Gastroesophageal sphincter (tissue), 4 donors: ENCODE measurements at regions not wholly inside any gene's neighbourhood (a gene's known extent, or its start where the extent isn't known, plus 50 kb on each side); places are given as distances from the start of the nearest gene placed in this dataset.
"Not testable (repeated sequence)": the region's sequence is repeated elsewhere in the genome, so short reads cannot be mapped to it uniquely, and the experiment has no call there.

Experiments used
- ATAC-seq: fragments of 150-250 bp; one replicate; pipeline ENCODE4 v1.9.1; 2016; ENCODE audit warnings: mild to moderate bottlenecking, moderate library complexity
- H3K27ac ChIP-seq, 4 donors: fragments of 200-600 bp; sonication (generic) in 3 of 4; 1 replicate in 3 of 4; 2 replicates in 1 of 4; pipeline ENCODE4 v1.5.1; 2016 to 2019
- H3K27me3 ChIP-seq: fragments of 200-600 bp; sonication (generic); one replicate; pipeline ENCODE4 v1.5.1; 2019
- H3K36me3 ChIP-seq, 2 donors: fragments of 200-600 bp; sonication (generic); one replicate each; pipeline ENCODE4 v1.5.1; 2019; ENCODE audit warnings: control low read depth in 1 of 2
- H3K4me1 ChIP-seq, 3 donors: fragments of 200-600 bp; sonication (generic); 1 replicate in 2 of 3; 2 replicates in 1 of 3; pipeline ENCODE4 v1.5.1; 2016 to 2019; ENCODE audit warnings: control low read depth in 2 of 3
- H3K4me3 ChIP-seq, 2 donors: fragments of 200-600 bp; sonication (generic); one replicate each; pipeline ENCODE4 v1.5.1; 2019; ENCODE audit warnings: mild to moderate bottlenecking in 1 of 2, moderate library complexity in 1 of 2
- H3K9me3 ChIP-seq, 3 donors: fragments of 200-600 bp; sonication (generic); one replicate each; pipeline ENCODE4 v1.5.1; 2017 to 2019; ENCODE audit warnings: control low read depth in 2 of 3
- EP300 ChIP-seq: sonication (generic); formaldehyde crosslinking; IDR thresholded peaks from one replicate; pipeline ENCODE4 v1.6.1; 2017; ENCODE audit warnings: antibody characterized with exemption, mild to moderate bottlenecking
- POLR2A ChIP-seq, 2 donors: fragments of 450-650 bp; IDR thresholded peaks; one replicate each; pipeline ENCODE4 v1.6.1; 2017; ENCODE audit warnings: antibody characterized with exemption in 2 of 2, mild to moderate bottlenecking in 2 of 2, moderate library complexity in 1 of 2
- POLR2AphosphoS5 ChIP-seq: sonication (generic); formaldehyde crosslinking; IDR thresholded peaks from one replicate; pipeline ENCODE4 v1.6.1; 2017; ENCODE audit warnings: antibody characterized with exemption
- WGBS, 2 donors: methylation state at CpG; one replicate each; pipeline ENCODE4 v1.1.5; 2018; ENCODE audit warnings: low coverage in 1 of 2; 5-methylcytosine and 5-hydroxymethylcytosine counted together
- TF ChIP-seq, protein P1 (sequence below), 4 experiments: fragments of 200-600 bp in 2 of 4; fragments of 450-650 bp in 2 of 4; sonication (generic) in 1 of 4; IDR thresholded peaks; one replicate each; pipeline ENCODE4 v1.5.1; 2017 to 2019; ENCODE audit warnings: antibody characterized with exemption in 4 of 4, mild to moderate bottlenecking in 2 of 4, moderate library complexity in 2 of 4

DNA sequence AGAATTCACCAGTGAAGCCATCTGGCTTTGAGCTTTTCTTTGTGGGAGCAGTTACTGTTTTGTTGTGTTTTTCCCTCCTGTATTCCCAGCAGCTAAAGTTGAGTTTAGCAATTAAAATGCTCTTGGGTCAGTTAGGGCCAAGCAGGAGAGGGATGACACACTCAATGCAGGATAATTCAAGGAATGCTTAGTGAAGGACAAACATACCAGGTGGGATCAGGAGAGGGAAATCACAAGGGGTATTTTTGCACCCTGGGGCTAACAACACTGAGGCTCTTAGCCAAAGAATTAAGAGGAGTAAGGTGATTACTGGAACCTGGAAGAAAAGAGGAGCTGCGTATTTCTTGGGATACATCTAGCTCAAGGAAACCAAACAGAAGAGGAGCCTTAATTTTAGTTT, 82.4 kb upstream of the KCND2 start:
- Histone ChIP-seq H3K27ac (no peak overlapping the region), H3K36me3 (no peaks in the 10 kb centered on the region), H3K4me3 (no peak overlapping the region), H3K9me3 (no peaks in the 10 kb centered on the region), H3K27me3 (no peaks in the 10 kb centered on the region), H3K4me1 (peaks cover 0 to 5% (median 0%) of the 10 kb centered on the region in 3 donors)
- ATAC-seq, result no peak
- WGBS, 2 donors, result 75 to 86% methylated on average over 1 of the region's 1 CpG
- TF ChIP-seq POLR2A (IDR thresholded peaks at IDR 0.05) (no peak), POLR2AphosphoS5 (no peak), EP300 (no peak)
- TF ChIP-seq, protein P1, sequence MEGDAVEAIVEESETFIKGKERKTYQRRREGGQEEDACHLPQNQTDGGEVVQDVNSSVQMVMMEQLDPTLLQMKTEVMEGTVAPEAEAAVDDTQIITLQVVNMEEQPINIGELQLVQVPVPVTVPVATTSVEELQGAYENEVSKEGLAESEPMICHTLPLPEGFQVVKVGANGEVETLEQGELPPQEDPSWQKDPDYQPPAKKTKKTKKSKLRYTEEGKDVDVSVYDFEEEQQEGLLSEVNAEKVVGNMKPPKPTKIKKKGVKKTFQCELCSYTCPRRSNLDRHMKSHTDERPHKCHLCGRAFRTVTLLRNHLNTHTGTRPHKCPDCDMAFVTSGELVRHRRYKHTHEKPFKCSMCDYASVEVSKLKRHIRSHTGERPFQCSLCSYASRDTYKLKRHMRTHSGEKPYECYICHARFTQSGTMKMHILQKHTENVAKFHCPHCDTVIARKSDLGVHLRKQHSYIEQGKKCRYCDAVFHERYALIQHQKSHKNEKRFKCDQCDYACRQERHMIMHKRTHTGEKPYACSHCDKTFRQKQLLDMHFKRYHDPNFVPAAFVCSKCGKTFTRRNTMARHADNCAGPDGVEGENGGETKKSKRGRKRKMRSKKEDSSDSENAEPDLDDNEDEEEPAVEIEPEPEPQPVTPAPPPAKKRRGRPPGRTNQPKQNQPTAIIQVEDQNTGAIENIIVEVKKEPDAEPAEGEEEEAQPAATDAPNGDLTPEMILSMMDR (IDR thresholded peaks at IDR 0.05), result no peak

DNA sequence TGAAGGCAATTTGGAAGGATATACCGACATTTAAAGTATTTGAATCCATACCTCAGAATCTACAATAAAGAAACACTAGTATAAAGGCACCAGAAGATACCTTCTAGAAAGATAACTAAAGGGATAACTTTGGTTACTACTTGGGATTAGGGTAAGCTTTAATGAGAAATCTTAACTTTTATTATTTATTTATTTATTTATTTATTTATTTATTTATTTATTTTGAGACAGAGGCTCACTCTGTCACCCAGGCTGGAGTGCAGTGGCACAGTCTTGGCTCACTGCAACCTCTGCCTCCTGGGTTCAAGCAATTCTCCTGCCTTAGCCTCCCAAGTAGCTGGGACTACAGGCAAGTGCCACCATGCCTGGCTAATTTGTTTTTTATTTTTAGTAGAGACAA, 81.6 kb upstream of the KCND2 start:
- not testable (repeated sequence) for H3K27ac ChIP-seq
- 84 to 100% methylated on average over 1 of the region's 1 CpG for WGBS, 2 donors

DNA sequence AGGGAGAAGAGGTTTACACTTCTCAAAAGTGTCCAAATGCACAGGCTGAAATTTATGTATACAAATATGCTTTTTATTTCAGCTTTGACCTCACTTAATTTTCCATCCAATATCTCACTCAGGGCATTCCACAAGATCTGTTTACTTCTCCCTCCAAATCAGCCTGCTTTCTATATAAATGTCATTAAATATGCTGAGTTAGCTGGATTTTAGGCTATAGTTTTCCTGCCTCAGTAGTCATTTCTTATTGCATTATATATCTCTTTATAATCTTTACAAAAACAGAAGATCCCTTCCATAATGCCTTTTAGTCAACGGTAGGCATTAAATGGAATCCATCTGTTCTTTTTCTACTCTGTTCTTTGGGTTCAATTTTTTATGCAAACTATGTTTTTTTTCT, 71.7 kb upstream of the KCND2 start:
- TF ChIP-seq POLR2A (IDR thresholded peaks at IDR 0.05), result no peak
- no peaks in the 10 kb centered on the region for H3K9me3 ChIP-seq
- H3K4me3 ChIP-seq, result no peak overlapping the region
- H3K36me3 ChIP-seq, result no peaks in the 10 kb centered on the region
- no peak for ATAC-seq
- 18 to 43% methylated on average over 1 of the region's 1 CpG for WGBS, 2 donors
- no peak overlapping the region for H3K27ac ChIP-seq
- no peaks in the 10 kb centered on the region for H3K4me1 ChIP-seq
- H3K27me3 ChIP-seq, result no peaks in the 10 kb centered on the region

More for the DNA sequence above, 81.6 kb upstream of the KCND2 start:
- ATAC-seq, H3K36me3 ChIP-seq, H3K4me3 ChIP-seq, H3K4me1 ChIP-seq, H3K9me3 ChIP-seq, H3K27me3 ChIP-seq: not testable (repeated sequence)

DNA sequence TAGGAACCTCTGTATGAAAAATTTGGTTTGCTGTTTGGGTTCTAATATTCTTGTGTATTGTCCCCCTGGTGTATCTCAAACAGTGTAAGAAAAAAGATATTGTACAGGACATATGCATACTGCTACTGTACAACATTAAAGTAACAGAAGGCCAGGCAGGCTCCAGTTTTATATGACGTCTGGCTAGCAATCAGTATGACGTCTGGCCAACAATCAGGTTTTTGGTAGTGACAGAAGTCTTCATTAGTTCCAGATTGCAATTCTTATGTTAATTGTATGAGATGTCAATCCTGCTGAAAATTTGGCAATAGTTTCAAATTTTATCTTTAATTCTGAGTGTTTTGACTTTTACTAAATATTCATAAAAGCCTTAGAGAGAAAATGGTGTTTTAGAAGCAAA, 67.9 kb upstream of the KCND2 start:
- peaks cover 0 to 4% (median 0%) of the 10 kb centered on the region in 3 donors for H3K9me3 ChIP-seq
- no peak overlapping the region for H3K4me3 ChIP-seq
- no peaks in the 10 kb centered on the region for H3K4me1 ChIP-seq
- WGBS, 2 donors, result 60 to 100% methylated on average over 2 of the region's 2 CpGs
- ATAC-seq, result no peak
- TF ChIP-seq, protein P1 (IDR thresholded peaks at IDR 0.05), result no peak
- TF ChIP-seq POLR2AphosphoS5, result no peak
- no peak for TF ChIP-seq EP300
- no peak for TF ChIP-seq POLR2A (IDR thresholded peaks at IDR 0.05)
- H3K27ac ChIP-seq, result no peak overlapping the region
- no peaks in the 10 kb centered on the region for H3K36me3 ChIP-seq
- no peaks in the 10 kb centered on the region for H3K27me3 ChIP-seq

DNA sequence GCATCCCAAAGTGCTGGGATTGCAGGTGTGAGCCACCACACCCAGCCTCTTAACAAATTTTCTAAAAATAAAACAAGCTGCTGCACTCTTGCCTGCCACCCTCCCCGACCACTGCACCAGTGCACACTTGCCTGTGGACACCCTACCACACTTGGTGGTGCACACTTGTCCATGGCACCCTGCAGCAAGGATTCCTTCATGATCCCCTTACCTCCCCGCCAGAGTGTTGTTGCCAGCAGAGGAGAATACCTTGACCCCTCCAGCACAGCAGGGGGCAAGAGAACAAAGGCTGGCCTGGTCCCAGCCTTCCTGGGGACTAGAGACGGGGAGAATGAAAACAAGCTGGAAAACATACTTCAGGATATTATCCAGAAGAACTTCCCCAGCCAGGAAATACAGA, 65.9 kb upstream of the KCND2 start:
- ATAC-seq, result no peak
- Histone ChIP-seq H3K36me3 (no peaks in the 10 kb centered on the region), H3K4me1 (no peaks in the 10 kb centered on the region), H3K9me3 (peaks cover 0 to 4% (median 0%) of the 10 kb centered on the region in 3 donors), H3K27ac (no peak overlapping the region), H3K4me3 (no peak overlapping the region), H3K27me3 (no peaks in the 10 kb centered on the region)
- WGBS, 2 donors, result 60% methylated on average over 1 of the region's 3 CpGs; no CpG with 5 or more reads in 1 of the 2 donors
- no peak for TF ChIP-seq POLR2A (IDR thresholded peaks at IDR 0.05)
- TF ChIP-seq EP300, result no peak
- TF ChIP-seq, protein P1 (IDR thresholded peaks at IDR 0.05), result no peak
- TF ChIP-seq POLR2AphosphoS5, result no peak

DNA sequence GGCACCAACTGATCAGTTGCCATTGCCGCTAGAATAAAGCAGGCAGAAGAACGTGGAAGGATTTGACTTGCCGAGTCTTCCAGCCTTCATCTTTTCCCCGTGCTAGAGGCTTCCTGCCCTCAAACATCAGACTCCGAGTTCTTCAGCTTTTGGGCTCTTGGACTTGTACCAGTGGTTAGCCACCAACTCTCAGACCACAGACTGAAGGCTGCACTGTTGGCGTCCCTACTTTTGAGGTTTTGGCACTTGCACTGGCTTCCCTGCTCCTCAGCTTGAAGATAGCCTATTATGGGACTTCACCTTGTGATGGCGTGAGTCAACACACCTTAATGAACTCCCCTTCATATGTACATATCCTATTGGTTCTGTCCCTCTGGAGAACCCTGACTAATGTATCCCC, 57.3 kb upstream of the KCND2 start:
- Histone ChIP-seq H3K9me3 (no peaks in the 10 kb centered on the region), H3K4me1 (no peaks in the 10 kb centered on the region), H3K27ac (no peak overlapping the region), H3K27me3 (no peaks in the 10 kb centered on the region), H3K4me3 (no peak overlapping the region), H3K36me3 (no peaks in the 10 kb centered on the region)
- TF ChIP-seq EP300, result no peak
- TF ChIP-seq POLR2A (IDR thresholded peaks at IDR 0.05), result no peak
- no peak for TF ChIP-seq POLR2AphosphoS5
- TF ChIP-seq, protein P1 (IDR thresholded peaks at IDR 0.05), result no peak
- 91 to 95% methylated on average over 4 to 7 of the region's 7 CpGs for WGBS, 2 donors
- ATAC-seq, result no peak
